AG20443 (cell line): ENCODE measurements at regions not wholly inside any gene's neighbourhood (a gene's known extent, or its start where the extent isn't known, plus 50 kb on each side); places are given as distances from the start of the nearest gene placed in this dataset.
"Not testable (repeated sequence)": the region's sequence is repeated elsewhere in the genome, so short reads cannot be mapped to it uniquely, and the experiment has no call there.

Source experiments
- DNase-seq: peaks from one replicate; pipeline ENCODE4 v3.0.0; 2012; ENCODE audit warnings: low spot score, mixed read lengths

- no peak for DNase-seq
These were observed 538.8 kb downstream of the MATN1 start for GRCh38 chr1:30184393-30185141.

DNA sequence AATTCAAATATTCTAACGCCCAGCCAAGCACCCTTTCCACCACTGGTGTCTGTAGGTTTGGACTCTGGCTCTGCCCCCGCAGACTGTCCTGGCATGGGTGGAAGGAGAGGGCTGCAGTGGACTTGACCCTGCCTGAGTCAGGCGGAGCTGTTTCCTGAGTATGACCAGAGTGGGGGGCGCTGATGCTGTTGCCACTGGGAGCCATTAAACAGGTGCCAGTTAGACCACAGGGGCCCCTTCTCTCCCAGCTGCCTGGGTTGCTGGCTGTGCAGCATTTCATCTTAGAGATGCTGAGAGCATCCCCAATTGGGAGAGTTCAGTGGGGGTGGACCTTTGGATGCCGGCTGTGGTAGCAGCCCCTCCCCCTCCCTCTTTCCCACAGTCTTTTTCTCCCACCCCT, 539.5 kb downstream of the MATN1 start:
- no peak for DNase-seq

- DNase-seq = no peak
These were observed 540.4 kb downstream of the MATN1 start for GRCh38 chr1:30183006-30183405.

- DNase-seq = no peak
These were observed 543.3 kb downstream of the MATN1 start for GRCh38 chr1:30179942-30180543.

DNA sequence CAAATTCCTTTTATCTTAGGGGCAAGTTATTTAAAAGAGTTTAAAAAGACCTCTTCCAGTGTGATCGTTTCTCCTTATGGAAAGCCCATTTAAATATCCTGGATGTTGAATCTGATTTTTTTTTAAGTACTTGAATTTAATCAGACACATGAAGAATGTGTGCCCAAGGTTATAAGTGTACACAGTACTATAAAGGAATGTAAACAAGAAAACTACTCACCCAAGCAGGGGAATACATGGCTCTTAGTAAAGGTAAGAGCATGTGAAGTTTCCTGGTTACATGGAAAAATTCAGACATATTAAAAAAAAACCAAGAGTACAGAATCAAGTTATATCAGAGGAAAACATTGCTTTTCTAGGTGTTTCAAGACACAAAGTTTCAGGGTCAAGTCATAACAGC, 546.9 kb downstream of the MATN1 start:
- no peak for DNase-seq

- DNase-seq = no peak
These were observed 548.9 kb downstream of the MATN1 start for GRCh38 chr1:30174499-30174898.

DNA sequence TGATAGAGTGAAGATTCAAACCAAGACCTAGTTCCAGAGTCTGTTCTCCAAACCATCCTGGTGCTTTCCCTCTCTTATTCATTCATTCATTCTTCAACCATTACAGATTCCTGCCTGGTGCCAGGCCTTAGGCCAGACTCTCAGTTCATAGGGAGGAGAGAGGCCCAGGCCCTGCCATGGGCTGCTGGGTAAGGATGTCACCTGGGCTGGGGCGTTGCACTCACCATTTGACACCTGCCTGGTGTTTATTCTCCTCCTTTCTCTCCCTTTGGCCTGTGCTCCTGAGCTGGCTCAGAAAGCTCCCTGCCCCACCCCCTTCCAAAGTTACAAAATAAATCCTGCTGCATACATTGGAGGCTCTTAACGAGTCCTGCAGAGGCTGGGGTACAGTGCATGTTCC, 549.8 kb downstream of the MATN1 start:
- DNase-seq = no peak

DNA sequence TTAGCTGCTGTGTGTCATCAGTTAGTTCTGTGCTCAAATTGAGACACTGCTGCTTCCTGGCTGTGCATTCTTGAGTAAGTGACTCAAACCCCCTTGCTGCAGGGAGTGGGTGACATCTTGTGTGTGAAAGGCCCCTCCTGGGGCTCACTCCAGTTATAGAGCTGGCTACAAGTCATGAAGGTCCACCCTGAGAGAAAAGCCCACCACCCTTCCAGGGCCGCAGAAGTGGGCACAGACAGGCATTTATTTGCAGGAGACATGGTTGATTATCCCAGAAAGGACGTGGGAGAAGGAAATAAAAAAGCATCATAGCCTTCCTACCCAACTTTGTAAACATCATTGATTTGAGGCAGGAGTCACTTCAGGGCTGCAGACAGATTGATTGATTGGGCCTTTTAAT, 550.6 kb downstream of the MATN1 start:
- DNase-seq = no peak

DNA sequence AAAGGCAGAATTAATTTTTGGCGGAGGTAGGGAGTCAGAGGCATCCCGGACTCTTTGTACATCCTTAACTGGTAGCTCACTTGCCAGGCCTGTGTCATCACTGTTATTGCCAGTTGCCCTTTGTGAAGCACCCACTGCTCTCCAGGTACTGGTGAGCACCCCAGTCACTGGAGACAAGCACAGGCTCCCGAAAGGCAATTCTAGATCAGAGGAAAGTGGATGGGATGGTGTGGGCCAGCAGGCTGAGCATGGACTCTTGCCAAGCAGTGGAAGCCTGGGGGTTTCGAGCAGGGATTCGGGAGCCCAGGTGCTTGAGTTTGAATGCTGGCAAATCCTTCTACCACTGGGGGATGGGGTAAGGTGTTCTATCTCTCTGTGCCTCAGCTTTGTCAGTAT, 551.1 kb downstream of the MATN1 start:
- no peak for DNase-seq

DNA sequence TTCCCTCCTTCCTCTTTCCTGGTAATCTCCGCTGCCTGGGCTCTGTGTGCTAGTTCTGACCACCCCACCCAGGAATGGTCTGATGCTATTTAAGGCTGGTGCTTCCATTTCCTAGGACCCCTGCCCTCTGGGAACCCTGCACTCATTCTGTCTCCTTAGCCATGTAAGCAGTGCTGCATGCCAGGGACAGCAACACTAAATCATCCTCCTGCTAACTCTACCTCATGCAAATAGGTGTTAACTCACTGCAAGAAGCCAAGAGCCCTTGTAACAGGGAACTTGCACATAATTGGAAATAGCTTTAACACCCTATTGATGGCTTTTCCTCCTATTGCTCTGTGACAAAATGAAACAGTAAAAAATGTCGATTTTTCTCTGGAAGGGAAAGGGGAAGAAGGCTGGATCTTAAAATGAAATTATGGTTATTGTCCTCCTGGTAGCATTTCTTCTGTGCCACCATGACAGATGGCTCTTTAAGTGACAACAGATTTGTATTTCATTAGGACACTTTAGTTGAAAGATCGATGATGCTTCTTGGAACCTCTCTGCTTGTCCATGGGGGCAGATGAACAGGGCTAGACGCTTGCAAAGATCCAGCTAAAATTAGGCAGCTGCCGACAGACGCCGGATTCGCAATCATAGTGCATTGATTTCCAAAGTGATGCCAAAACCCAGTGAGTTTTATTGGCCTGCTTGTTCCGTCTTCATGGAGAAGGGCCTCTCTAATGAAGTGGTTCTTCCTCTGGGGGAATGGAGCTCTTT, 551.7 kb downstream of the MATN1 start:
- no peak for DNase-seq

- DNase-seq = no peak
These were observed 554.1 kb downstream of the MATN1 start for GRCh38 chr1:30169269-30169668.

DNA sequence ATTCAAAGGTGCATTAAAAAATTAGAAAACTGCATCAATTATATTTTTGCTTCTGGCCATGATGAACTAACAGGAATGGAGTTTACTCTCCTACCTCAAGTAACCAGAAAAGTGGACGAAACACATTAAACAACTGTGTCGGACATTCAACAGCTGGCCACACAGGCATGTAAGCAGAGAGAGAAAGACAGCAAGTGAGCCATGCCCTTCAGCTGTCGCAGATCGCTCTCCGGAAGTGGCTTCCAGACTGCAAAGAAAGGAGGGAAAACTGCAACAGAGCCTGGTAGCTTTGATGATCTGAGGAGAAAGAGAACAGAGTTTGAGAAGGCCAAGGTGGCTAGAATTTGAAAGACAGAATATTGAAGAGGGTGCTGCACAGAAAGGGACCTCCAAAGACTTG, 557.2 kb downstream of the MATN1 start:
- no peak for DNase-seq

DNA sequence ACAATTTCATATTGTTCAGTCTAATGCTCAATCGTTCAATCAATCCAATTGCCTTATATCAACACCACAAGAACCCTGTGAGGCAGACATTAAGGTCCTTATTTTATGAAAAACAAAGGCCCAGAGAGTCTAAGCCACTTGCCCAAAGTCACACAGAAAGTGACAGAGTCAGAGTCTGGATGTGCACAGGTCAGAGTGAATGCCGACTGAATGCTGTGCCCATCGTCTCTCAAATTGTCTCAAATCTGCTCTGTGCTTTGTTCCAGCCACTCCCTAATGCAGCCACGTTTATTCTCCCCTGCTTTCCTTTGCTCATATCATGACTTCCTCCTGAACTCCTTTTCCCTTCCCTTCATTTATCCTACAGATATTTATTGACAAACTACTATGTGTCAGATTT, 558.3 kb downstream of the MATN1 start:
- no peak for DNase-seq

DNA sequence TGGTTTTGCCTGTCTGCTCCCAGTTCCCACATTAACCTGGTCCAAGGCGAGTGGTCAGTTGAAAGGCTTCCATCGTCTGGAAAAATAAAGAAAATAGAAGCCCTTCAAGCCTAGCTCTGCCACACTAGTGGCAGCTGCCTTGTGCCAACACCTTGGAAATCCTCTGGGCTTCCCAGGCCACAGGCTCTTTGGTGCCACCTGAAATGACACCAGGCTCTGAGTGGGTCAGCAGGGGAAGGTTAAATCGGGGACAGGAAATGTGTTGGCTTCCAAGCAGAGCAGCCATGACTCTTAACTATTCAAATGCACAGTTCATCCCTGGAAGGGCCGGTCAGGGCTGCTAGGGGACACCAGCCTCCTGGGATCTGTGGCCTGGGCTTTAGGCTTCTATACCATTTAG, 558.7 kb downstream of the MATN1 start:
- DNase-seq = no peak

DNA sequence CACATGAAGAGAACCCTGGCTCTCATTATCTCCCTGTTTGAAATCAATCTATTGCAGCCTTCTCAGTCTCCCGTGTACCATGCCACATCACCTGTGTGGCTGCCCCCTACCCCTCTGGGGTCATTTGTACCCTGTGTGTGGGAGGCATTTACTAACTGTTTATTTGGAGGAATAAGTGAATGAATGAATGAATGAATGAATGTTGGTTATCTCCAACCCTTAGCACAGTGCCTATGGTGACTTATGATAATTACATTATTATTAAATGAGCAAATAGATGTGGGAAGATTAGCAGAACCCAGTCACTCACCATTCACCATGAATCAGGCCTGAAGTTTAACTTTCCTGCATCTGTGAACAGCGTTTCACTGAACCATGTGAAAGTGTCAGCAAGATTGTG, 560.8 kb downstream of the MATN1 start:
- DNase-seq = no peak

- DNase-seq = no peak
These were observed 561.4 kb downstream of the MATN1 start for GRCh38 chr1:30161953-30162352.

- no peak for DNase-seq
These were observed 562.2 kb downstream of the MATN1 start for GRCh38 chr1:30160999-30161689.

DNA sequence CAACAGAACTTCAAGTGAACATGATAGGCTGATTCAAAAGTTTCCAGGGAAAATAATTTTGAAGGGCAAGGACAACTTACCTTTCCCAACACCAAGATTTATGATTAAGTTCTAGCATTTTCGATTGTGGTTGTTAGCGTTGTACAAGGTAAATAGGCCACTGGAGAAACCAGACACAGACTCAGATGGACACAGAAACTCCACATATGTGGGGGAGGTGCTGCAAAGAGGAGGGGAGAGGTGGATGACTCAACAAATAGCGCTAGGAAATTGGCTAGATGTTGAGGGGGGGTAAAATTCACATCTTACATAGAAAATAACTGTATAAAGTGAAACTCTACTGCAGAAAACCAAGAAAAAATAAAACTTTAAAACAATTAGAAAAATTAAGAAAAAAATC, 564.4 kb downstream of the MATN1 start:
- DNase-seq = no peak

DNA sequence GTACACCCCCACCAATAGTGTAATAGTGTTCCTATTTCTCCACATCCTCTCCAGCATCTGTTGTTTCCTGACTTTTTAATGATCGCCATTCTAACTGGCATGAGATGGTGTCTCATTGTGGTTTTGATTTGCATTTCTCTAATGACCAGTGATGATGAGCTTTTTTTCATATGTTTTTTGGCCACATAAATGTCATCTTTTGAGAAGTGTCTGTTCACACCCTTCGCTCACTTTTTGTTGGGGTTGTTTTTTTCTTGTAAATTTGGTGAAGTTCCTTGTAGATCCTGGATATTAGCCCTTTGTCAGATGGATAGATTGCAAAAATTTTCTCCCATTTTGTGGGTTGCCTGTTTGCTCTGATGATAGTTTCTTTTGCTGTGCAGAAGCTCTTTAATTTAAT, 567.7 kb downstream of the MATN1 start:
- DNase-seq = not testable (repeated sequence)

DNA sequence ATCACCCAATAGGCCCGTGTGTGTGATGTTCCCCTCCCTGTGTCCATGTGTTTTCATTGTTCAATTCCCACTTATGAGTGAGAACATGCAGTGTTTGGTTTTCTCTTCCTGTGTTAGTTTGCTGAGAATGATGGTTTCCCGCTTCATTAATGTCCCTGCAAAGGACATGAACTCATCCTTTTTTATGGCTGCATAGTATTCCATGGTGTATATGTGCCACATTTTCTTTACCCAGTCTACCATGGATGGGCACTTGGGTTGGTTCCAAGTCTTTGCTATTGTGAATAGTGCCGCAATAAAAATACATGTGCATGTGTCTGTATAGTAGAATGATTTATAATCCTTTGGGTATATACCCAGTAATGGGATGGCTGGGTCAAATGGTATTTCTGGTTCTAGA, 568.1 kb downstream of the MATN1 start:
- not testable (repeated sequence) for DNase-seq

DNA sequence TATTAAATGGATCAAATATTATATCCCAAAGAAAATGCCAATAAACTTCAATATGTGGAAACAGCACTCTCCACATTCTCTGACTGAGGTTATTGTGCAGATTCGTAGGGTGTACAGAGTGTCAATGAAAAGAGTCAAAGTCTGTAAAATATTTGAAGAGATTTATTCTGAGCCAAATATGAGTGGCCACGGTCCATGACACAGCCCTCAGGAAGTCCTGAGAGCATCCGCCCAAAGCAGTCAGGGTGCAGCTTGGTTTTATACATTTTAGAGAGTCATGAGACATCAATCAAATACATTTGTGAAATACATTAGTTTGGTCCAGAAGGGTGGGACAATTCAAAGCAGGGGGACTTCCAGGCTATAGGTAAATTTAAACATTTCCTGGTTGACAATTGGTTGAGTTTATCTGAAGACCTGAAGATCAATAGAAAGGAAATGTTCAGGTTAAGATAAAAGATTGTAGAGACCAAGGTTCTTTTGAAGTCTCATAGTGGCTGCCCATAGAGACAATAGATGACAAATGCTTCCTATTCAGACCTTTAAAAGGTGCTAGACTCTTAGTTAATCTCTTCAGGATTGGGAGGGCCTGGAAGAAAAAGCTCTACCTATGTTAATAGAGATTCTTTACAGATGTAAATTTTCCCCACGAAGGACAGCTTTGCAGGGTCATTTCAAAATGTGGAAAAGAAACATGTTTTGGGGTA, 569.5 kb downstream of the MATN1 start:
- no peak for DNase-seq

GRCh38 chr1:30151826-30152225, 571.6 kb downstream of the MATN1 start:
- no peak for DNase-seq
